Endodermal cell (in vitro differentiated cells): ENCODE measurements at regions not wholly inside any gene's neighbourhood (a gene's known extent, or its start where the extent isn't known, plus 50 kb on each side); places are given as distances from the start of the nearest gene placed in this dataset.
"Not testable (repeated sequence)": the region's sequence is repeated elsewhere in the genome, so short reads cannot be mapped to it uniquely, and the experiment has no call there.

Experiments used
- DNase-seq: peaks from one replicate; pipeline ENCODE4 v3.0.0-alpha.2; 2017
- H3K27ac ChIP-seq: 2 replicates; pipeline ENCODE4 v1.5.1; 2013; ENCODE audit warnings: mild to moderate bottlenecking, low read depth, low read length, moderate library complexity
- H3K27me3 ChIP-seq: 2 replicates; pipeline ENCODE4 v1.6.1; 2013; ENCODE audit warnings: mild to moderate bottlenecking, low read length, moderate library complexity; ENCODE audit not compliant: insufficient read depth, control insufficient read depth, poor library complexity, severe bottlenecking
- H3K36me3 ChIP-seq: 2 replicates; pipeline ENCODE4 v1.7.0; 2013; ENCODE audit warnings: mild to moderate bottlenecking, low read length, moderate library complexity; ENCODE audit not compliant: control insufficient read depth, insufficient read depth
- H3K4me1 ChIP-seq: one replicate; pipeline ENCODE4 v1.7.0; 2013; ENCODE audit warnings: low read length; ENCODE audit not compliant: control insufficient read depth, insufficient read depth
- H3K4me3 ChIP-seq: 2 replicates; pipeline ENCODE4 v1.5.1; 2013; ENCODE audit warnings: mild to moderate bottlenecking, low read length, moderate library complexity
- H3K9ac ChIP-seq: 2 replicates; pipeline ENCODE4 v1.6.1; 2013; ENCODE audit warnings: mild to moderate bottlenecking, low read length, moderate library complexity; ENCODE audit not compliant: poor library complexity, severe bottlenecking; ENCODE audit errors: extremely low read depth
- H3K9me3 ChIP-seq: 2 replicates; pipeline ENCODE4 v1.6.1; 2013; ENCODE audit warnings: mild to moderate bottlenecking, low read length, moderate library complexity; ENCODE audit not compliant: control insufficient read depth
- H3K27ac Mint-ChIP-seq: 2 replicates; pipeline ENCODE4 v1.8.0; 2020; ENCODE audit warnings: mixed read lengths
- H3K27me3 Mint-ChIP-seq: 2 replicates; pipeline ENCODE4 v1.8.0; 2021; ENCODE audit warnings: mild to moderate bottlenecking, mixed read lengths; ENCODE audit not compliant: insufficient read depth
- H3K36me3 Mint-ChIP-seq: 2 replicates; pipeline ENCODE4 v1.8.0; 2020; ENCODE audit warnings: low read depth, mixed read lengths
- H3K4me1 Mint-ChIP-seq: 2 replicates; pipeline ENCODE4 v1.8.0; 2020; ENCODE audit warnings: mixed read lengths
- H3K4me3 Mint-ChIP-seq: 2 replicates; pipeline ENCODE4 v1.8.0; 2020; ENCODE audit warnings: mild to moderate bottlenecking, moderate library complexity, mixed read lengths
- H3K9me3 Mint-ChIP-seq: 2 replicates; pipeline ENCODE4 v1.8.0; 2020; ENCODE audit warnings: mild to moderate bottlenecking, mixed read lengths
- WGBS, 2 experiments: methylation state at CpG; one replicate each; pipeline versions ENCODE4 v1.1.5 to v1.1.7; 2013; ENCODE audit warnings: missing lambda C conversion rate in 2 of 2, mixed read lengths in 1 of 2; ENCODE audit not compliant: insufficient coverage in 1 of 2, insufficient read length in 1 of 2; 5-methylcytosine and 5-hydroxymethylcytosine counted together

DNA sequence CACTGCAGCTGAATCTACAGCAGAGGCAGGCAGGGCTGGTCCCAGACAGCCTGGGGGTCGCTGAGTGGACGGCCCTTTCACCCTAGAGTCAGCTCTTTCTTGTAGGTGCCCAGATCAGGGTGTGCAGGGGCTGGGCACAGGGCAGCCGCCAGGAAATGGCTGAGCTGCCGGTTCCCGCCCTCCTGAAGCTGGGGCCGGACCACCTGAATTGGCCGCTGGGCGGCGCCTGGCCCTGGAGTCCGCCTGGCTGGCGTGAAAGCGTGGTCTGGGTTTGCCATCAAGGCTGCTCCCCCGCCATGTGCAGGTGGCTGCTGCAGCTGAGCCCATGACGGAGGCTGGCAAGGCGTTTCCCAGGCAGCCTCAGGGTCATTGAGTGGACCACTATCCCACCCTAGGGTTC, 85.7 kb downstream of the POTEM start:
- H3K27me3 Mint-ChIP-seq, H3K9me3 Mint-ChIP-seq, H3K36me3 Mint-ChIP-seq, H3K4me3 Mint-ChIP-seq, H3K4me3 ChIP-seq, H3K4me1 ChIP-seq, H3K9ac ChIP-seq, H3K27me3 ChIP-seq, H3K36me3 ChIP-seq, DNase-seq, H3K4me1 Mint-ChIP-seq, H3K9me3 ChIP-seq, H3K27ac Mint-ChIP-seq, H3K27ac ChIP-seq: not testable (repeated sequence)
- WGBS, 2 experiments = no CpG with 5 or more reads among the region's 15 CpGs

DNA sequence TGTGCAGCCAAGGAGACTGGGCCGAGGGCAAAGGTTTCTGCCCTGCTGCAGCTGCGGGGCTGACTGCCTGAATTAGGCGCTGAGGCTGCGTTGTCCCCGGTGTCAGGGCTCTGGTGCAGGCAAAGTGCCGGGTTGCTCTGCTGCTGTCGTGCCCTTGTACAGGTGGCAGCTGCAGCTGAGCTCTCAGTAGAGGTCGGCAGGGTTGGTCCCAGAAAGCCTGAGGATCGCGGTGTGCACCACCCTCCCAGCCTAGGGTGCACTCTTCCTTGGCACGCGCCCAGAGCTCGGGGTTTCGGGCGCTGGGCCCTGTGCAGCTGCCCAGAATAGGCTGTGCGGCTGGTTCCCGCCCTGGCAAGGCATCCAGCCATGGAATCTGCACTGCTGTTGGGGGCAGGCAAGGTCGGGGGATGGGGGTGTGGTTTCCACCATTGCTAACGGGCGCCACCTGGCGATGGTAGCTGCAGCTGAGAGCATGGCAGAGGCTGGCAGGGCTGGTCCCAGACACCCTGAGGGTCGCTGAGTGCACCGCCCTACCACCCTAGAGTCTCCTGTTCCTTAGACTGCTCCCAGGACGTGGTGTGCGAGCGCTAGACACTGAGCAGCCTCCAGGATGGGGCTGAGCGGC, 86.3 kb downstream of the POTEM start:
- H3K4me3 ChIP-seq, DNase-seq, H3K4me3 Mint-ChIP-seq, H3K27ac ChIP-seq, H3K9me3 ChIP-seq, H3K27me3 Mint-ChIP-seq, H3K36me3 Mint-ChIP-seq, H3K36me3 ChIP-seq, H3K4me1 ChIP-seq, H3K9ac ChIP-seq, H3K27me3 ChIP-seq, H3K9me3 Mint-ChIP-seq, H3K27ac Mint-ChIP-seq, H3K4me1 Mint-ChIP-seq: not testable (repeated sequence)
- no CpG with 5 or more reads among the region's 27 CpGs for WGBS, 2 experiments

DNA sequence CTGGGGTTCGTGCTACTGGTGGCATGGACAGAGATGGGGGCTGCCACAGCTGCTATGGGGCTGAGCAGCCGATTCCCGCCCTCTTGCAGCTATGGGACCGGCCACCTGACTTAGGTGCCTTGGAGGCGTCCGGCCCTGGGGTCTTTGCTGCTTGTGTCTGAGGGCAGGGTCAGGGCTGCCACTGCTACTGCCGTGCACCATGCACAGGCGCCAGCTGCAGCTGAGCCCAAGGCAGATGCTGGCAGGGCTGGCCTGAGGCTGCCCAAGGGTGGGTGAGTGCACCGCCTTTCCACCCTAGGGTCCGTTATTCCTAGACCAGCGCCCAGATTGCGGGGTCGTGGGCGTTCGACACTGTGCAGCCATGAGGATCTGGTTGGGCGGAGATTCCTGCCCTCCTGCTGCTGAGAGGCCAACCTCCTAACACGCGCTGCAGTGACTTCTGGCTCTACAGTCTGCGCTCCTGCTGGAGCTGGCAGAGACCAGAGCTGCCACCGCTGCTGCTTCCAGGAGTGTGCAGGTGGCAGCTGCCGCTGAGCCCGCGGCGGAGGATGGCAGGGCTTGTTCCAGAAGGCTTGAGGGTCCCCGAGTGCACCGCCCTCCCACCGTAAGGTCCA, 87.0 kb downstream of the POTEM start:
- H3K36me3 Mint-ChIP-seq, H3K27ac ChIP-seq, H3K9me3 Mint-ChIP-seq, DNase-seq, H3K9ac ChIP-seq, H3K27ac Mint-ChIP-seq, H3K4me1 ChIP-seq, H3K4me3 ChIP-seq, H3K4me3 Mint-ChIP-seq, H3K27me3 ChIP-seq, H3K9me3 ChIP-seq, H3K36me3 ChIP-seq, H3K4me1 Mint-ChIP-seq, H3K27me3 Mint-ChIP-seq: not testable (repeated sequence)
- 100% methylated on average over 3 of the region's 27 CpGs; no CpG with 5 or more reads in 1 of the 2 experiments for WGBS, 2 experiments

DNA sequence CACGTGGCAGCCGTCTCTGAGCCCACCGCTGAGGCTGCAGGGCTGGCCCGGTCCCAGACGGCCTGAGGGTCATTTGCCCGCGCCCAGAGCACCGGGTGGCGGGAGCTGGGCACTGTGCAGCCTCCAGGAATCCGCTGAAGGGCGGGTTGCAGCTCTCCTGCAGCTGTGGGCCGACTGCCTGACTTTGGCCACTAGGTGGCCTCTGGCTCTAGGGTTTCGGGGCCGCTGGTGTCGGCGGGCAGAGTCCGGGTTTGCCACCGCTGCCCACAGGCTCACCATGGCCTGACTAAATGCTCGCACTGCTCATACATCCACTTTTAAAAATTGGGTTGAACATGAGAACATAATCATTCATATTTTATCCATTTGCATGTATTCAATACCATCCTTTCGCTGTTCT, 87.7 kb downstream of the POTEM start:
- H3K27me3 Mint-ChIP-seq, H3K4me3 ChIP-seq, H3K27ac Mint-ChIP-seq, DNase-seq, H3K9me3 ChIP-seq, H3K36me3 ChIP-seq, H3K36me3 Mint-ChIP-seq, H3K9ac ChIP-seq, H3K9me3 Mint-ChIP-seq, H3K4me1 ChIP-seq, H3K4me3 Mint-ChIP-seq, H3K4me1 Mint-ChIP-seq, H3K27me3 ChIP-seq, H3K27ac ChIP-seq: not testable (repeated sequence)
- WGBS, 2 experiments = no CpG with 5 or more reads among the region's 20 CpGs

- not testable (repeated sequence) for H3K9me3 ChIP-seq, H3K27ac ChIP-seq, H3K9ac ChIP-seq, H3K9me3 Mint-ChIP-seq, H3K4me3 Mint-ChIP-seq, H3K4me1 Mint-ChIP-seq, DNase-seq, H3K27me3 Mint-ChIP-seq, H3K4me3 ChIP-seq, H3K4me1 ChIP-seq, H3K27me3 ChIP-seq, H3K27ac Mint-ChIP-seq, H3K36me3 Mint-ChIP-seq, H3K36me3 ChIP-seq
- no CpG with 5 or more reads among the region's 2 CpGs for WGBS, 2 experiments
Observed at GRCh38 chr14:19059066-19059465, 91.8 kb downstream of the POTEM start.

GRCh38 chr14:19061689-19062450, 94.6 kb downstream of the POTEM start:
- not testable (repeated sequence) for H3K9me3 ChIP-seq, H3K9ac ChIP-seq, DNase-seq, H3K4me3 ChIP-seq, H3K27ac ChIP-seq, H3K36me3 ChIP-seq, H3K27me3 ChIP-seq, H3K36me3 Mint-ChIP-seq, H3K4me3 Mint-ChIP-seq, H3K4me1 Mint-ChIP-seq, H3K27ac Mint-ChIP-seq, H3K4me1 ChIP-seq, H3K27me3 Mint-ChIP-seq, H3K9me3 Mint-ChIP-seq
- no CpG with 5 or more reads among the region's 34 CpGs for WGBS, 2 experiments

DNA sequence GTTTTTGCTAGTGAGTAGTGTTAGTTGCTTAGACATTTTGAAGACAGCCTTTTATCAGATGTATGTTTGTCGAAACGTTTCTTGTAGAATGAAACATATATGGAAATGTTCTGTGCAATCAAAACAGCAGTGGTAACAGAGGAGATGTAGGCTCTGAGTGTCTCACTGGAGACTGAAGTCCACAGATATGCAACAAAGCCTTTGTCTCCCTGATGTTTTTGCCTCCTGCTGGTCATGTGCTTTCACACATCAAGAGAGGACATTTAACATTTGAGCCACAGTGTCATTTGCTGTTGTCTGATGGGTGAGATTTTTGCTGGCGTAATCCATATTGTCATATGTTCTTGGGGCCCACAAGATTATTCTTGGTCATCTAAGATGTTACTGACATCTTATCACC, 101.7 kb downstream of the POTEM start:
- H3K27me3 Mint-ChIP-seq, DNase-seq, H3K4me3 Mint-ChIP-seq, H3K4me3 ChIP-seq, H3K36me3 ChIP-seq, H3K9me3 Mint-ChIP-seq, H3K9ac ChIP-seq, H3K4me1 ChIP-seq, H3K27me3 ChIP-seq, H3K27ac Mint-ChIP-seq, H3K9me3 ChIP-seq, H3K36me3 Mint-ChIP-seq, H3K27ac ChIP-seq, H3K4me1 Mint-ChIP-seq: not testable (repeated sequence)
- no CpG with 5 or more reads among the region's 3 CpGs for WGBS, 2 experiments
